GM21825 (cell line): ENCODE measurements at regions not wholly inside any gene's neighbourhood (a gene's known extent, or its start where the extent isn't known, plus 50 kb on each side); places are given as distances from the start of the nearest gene placed in this dataset.
"Not testable (repeated sequence)": the region's sequence is repeated elsewhere in the genome, so short reads cannot be mapped to it uniquely, and the experiment has no call there.

Experiments
- ATAC-seq: cut with Tn5 transposase; IDR thresholded peaks from one replicate; pipeline ENCODE4 v1.9.1; 2021; ENCODE audit warnings: mild to moderate bottlenecking, moderate library complexity; ENCODE audit not compliant: unreplicated experiment

DNA sequence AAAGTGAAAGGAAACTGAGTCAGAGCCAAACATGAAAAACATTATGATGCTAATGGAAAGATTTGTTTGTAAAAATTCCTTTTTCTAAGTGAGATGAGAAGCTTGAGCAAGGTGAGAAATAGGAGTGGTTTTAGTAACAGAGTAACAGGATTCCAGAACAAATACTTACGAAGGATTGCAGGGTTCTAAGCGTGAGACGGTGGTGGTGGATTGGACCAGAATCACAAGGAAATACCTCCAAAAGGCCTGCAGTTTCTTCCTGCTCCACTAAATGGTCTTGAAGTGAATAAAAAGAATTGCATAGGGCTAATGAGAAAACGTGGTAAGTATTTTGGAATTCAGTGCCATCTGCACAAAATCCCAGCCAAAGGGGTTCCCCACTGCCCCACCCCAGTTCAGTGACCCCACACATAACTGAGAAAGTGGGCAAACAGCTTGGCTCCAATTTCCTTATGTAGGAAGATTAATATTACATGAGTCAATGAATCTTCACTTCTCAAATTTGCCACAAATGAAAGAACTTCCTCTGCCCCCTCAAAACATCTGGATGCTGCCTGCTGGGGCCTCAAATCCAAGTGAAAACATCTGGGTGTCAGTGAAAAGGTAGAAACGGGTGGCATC, 283.8 kb upstream of the NR2F2 start:
- no peak for ATAC-seq

DNA sequence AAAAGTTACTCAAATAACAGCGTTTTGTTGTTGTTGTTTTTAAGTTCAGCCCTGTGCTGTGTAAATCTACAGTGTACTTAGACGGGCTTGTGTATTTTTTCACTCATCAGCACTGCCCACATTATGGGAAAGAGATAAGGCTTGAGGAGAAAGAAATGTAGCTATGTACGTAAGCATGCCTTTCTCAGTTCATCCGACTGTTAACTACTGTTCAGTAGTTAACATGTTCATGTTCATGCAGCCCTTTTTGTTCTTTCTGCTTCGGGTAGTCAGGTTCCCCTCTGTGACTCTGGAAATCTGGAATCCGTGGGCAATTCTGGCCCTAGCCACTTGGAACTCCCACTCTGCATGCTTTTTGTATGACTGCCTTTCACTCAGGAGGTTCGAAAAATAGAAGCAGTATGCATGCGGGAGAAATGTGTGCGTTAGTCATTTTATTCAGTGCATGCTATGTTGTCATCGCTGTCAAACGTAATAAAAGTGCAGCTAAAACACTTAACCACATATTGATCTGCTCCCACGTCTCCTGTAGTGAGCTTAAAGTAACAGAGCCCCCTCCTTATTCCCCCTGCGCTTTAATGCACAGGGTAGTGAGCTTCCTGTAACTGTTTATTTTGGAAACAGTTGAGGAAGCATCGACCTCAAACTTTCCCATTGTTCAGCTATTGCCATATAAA, 283.1 kb upstream of the NR2F2 start:
- ATAC-seq, result no peak

DNA sequence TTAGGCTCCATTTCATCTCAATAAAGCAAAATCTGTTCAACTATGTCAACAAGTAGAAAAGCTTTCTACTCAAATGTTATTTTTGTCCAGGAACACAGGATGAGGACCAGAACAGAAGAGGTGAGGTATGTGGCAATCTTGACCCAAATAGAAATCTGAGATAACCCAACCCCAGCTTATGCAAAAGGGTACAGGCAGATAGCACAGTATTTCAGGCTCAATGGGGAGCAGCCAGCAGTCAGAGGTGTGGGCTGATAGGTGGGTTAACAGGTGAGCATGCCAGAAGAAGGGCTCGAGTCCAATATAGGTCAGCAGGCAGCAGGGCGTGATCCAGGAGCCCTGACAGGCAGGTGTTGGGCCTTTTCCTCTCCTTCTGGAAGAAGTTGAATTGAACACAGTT, 281.2 kb upstream of the NR2F2 start:
- ATAC-seq, result no peak

DNA sequence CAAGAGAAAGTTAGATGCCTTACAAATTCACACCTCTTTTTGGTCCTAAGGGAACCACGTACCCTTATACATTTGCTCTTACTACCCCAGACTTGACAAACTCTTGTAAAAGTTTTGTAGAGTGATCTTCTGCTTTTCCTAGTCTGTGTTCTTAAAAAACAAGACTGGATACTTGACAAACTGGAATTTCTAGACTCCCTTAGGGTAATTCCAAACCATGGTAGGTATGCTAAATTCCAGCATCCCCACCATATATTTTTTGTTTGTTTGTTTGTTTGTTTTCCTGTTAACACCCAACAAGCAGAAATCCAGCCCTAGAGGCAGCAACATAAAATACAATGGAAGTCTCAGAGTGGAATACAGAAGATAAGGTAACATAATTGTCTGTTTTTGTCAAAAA, 280.7 kb upstream of the NR2F2 start:
- ATAC-seq, result no peak

DNA sequence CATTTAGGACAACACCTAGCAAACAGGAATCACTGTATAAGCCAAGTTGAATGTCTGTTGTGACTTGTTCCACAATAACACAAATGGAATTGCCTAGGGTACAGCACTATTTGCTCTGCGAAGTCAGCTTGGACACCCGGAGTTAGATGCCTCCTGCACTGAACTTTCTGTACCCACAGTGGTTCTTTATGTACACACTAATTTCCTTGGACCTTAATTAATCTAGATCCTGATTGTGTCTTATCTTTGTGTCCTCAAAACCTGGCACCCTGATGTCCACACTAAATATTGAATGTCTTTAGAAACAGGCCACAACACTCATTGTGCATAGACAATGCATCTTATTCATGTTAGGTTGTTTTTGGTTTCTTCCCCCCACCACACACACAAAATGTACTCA, 278.9 kb upstream of the NR2F2 start:
- no peak for ATAC-seq

DNA sequence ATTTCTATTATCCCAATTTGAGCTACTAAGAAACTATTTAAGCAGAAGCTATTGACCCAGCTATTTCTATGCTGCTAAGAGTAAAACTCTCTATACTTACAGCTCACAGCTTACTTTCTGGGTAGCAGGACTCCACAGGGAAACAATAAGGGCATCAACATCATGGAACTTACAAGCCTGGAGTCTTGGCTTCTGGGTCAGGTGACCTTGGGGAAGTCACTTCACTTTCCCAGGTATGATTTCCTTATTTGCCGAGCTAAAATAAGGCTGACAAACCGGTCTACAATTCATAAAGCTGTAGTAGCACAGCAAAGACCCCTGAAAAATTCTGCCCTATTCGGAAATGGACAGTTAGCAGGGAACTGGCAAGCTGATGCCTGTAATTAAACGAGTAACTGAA, 278.3 kb upstream of the NR2F2 start:
- no peak for ATAC-seq

DNA sequence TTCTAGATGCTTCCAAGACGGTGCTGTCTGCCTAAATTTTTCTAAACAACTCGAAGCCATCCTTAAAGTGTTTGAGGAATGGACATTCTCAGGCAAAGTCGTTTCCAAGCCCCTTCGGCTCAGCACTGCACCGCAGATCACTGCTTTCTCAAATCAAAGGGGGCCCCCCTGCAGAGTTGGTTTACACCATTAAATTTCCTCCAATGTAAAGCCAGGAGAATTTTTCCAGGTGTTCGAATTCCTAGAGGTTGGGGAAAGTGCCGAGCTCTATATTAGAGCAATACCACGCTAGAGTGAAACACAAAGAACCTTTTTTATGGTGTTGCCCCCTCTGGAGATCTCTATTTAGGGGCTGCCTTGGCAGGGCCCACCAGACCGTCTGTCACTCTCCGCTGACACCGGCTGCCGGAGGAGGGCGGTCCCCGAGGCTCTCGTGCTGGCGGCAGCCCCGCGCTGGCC, 277.9 kb upstream of the NR2F2 start:
- no peak for ATAC-seq

DNA sequence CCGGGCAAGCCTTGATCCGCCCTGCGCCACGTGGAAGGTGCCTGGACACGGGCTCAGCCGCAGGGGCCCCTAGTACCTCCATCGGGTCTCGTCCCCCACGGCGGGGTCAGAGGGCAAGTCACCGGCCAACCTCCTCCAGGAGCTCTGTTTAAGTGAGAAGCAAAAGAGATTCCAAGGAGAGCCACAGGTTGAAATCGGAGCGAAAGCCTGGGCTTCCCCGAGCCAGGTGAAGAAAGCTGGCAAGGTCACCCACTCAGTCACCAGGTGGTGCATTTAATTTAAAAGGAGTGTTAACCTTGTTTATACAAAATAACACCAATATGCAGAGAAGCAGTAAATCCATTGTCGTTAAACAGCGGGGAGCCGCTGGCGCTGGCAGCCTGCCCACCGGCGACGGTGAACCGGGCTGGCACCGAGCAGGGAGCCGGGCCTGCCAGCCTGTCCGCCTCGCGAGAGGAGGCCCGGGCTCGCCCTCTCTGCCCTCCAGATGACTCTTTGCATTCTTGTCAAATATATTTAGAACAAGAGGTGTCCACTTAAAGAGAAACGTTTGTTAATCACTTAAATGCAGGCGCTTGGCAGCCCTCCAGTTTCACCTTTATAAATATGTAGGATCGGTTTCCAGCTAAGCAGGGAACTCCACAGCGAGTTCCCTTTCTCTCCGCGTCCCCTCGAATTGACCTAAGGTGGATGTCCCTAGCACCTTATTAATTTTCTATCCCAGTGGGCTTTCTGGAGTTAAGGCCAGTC, 277.3 kb upstream of the NR2F2 start:
- ATAC-seq, result no peak

DNA sequence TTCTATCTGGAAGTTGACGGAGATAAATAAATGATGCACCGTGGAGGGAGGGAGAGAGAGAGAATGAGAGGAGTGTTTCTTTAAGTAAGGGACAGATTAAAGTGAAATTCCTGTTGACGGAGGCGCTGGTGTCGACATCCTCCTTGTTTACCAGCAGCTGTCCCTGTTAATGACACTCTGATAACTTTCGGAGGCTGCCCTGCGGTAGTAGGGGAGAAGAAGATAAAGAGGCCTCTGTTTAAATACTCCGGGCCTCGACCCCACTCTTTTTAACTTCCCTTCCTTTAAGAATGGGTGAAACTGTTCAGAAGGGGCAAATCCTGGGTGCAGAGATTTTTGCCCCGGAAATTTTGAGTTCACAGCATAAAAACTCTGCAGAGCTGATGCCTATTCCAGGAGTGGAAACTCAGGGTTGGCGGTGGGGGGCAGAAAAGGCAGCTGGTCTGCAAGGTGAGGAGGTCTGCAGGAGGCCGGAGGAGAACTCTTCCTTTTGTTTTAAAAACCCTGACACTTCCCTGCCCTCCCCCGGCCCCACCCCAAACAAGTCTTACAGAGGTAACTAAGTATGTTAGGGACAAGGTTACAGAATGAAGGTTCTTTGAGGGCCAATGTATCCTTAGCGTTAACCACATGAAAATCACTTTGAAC, 276.6 kb upstream of the NR2F2 start:
- no peak for ATAC-seq

DNA sequence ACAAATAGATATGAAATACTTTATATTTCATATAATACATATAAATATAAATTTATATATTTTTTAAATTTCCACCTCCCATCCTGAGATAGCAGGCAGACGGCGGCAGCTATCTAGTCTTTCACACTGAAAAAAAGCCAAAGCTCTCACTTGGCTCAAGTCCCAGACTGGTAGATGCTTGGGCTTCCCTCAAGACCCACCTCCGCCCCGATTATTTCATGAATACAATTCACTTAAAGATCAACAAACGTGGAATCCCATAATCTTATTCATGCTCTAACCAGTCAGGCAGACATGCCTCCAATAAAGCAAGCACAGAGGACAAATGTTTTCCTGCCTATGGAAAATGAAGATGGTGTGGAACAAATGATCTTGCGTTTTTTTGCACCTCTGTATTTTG, 275.9 kb upstream of the NR2F2 start:
- ATAC-seq, result no peak

DNA sequence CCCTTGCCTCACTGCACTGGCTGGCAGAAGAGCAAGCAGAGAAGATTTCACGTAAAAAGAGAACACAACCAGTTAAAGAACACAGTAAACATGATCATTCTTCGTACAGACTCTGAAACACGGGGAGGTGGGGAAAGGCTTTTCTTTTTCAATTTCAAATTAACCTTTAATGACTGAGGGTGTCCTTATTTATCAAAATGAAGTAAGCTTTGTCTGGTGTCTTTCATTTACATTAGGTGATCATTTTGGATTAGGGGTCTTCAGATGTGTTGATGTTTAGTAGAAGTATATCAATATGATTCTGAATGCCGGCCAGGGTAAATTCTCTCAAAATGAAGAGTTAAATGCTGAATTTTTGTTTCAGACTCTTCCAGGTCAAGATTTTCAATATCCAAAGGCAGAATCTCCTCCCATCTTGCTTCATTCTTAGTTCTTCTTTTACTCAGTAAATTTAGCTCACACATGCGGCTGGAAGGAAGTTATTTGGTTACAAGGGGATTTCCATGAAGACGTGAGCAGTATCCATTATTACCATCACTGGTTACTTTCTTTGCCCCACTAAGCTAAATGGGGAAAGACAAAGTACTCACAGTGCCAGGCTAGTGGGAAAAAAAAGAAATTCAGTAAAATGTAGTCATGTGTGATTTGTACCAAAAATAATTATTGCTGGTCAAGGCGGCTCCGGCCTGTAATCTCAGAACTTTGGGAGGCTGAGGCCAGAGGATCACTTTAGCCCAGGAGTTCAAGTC, 272.2 kb upstream of the NR2F2 start:
- ATAC-seq, result peak; percentile 80

DNA sequence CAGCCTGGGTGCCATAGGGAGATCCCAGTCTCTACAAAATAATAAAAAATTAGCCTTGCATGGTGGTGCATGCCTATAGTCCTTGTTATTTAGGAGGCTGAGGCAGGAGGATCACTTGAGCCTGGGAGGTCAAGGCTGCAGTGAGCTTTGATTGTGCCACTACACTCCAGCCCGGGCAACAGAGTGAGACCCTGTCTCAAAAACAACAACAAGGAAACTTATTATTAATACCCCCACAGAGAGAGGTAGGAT, 271.7 kb upstream of the NR2F2 start:
- peak; percentile 24 for ATAC-seq

DNA sequence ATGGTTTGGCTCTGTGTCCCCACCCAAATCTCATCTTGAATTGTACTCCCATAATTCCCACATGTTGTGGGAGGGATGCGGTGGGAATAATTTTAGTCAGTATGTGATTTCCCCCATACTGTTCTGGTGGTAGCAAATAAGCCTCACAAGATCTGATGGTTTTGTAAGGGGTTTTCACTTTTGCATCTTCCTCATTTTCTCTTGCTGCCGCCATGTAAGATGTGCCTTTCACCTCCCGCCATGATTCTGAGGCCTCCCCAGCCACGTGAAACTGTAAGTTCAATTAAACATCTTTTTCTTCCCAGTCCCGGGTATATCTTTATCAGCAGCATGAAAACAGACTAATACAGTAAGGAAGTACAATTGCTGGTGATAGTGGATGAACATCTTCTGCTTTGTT, 269.9 kb upstream of the NR2F2 start:
- not testable (repeated sequence) for ATAC-seq

DNA sequence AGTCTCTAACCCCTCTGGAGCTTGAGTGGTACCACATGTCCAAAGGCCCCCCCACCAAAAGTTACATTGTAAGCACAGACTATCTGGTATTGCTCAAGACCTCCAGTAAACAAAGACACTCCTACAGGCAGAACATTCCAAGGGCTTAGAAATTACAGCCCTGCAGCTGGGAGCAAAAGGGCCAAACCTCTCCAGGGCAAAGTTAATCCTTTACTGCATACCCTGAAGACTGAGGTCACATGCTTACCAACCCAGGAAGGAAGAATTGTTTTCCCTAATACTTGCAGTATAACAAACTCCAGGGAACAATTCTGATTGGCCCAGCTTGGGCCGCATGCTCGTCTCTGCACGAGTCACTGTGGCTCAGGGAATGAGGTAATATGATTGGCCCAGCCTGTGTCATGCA, 266.1 kb upstream of the NR2F2 start:
- ATAC-seq, result no peak

DNA sequence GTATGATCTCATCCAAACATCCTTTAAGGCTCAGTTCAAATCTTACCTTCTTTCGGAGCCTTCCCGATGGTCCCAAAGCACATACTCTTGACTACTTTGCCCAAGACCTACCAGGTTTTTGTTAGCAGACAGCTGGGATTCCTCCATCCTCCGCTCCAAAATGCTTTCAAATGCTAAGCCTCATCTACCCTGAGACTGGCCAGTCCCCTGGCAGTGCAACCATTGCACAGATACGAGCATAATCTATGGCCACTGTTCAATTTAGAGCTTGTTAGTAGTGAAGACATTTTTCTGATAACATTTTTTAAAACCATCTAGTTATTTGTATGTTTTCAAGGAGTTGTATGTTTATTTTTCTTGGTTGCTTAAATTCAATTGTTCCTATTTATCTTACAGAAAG, 264.4 kb upstream of the NR2F2 start:
- no peak for ATAC-seq

DNA sequence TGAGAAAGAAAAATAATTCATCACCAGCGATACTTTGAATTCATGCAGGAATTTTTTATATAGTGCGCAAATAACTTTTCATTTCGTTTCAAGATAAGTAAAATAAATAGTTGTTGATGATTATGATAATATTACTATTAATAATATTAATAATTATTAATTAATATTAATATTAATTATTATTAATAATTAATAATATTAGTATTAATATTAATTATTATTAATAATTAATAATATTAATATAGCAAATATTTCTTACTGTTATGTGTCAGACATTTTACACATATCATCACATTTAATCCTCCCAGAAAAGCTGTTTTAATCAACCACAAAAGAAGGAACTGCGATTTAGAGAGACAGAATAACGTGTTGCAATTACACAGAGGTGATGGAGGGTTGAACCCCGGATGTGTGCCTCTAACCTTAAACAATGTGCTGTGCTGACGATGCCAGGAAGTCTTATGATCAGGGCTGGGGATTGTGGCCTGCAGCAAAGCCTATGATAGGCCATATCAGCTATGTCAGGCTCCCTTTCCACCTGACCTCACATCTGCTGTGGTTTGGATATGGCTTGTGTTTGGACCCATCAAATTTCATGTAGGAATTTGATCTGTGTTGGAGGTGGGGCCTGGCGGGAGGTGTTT, 263.5 kb upstream of the NR2F2 start:
- no peak for ATAC-seq

DNA sequence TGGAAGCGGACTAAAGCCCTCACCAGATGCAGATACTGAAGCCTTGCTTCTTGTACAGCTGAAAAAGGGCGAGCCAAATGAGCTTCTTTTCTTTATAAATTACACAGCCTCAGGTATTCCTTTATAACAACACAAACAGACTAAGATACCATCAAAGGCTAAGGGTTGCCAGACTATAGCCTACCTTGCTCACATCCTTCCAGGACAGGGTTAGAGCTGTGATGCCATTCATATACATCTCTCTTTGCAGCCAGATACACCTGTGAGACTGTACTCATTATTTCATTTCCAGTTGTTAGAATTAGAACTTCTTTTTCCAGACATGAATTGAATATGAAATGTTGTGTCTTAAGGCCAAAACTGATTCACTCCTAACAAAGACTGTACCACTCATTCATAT, 262.8 kb upstream of the NR2F2 start:
- ATAC-seq, result no peak

DNA sequence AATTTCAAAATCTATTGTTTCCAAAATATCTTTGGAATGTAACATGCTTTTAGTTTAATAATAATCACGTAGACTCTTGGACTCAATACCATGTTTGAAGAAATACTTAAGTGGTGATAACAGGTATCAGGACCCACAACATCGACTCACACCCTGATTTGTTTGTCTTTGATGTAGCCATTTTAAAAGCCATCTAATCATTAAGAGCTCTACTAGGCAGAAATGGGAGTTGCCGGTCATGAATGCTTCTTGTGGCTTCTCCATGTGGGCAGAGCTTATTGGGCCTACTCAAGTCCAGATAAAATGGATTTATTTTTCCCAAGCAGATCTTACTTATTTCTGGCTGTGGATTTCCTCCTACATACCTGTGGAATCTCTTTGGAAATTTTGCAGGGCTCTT, 261.6 kb upstream of the NR2F2 start:
- ATAC-seq, result no peak

DNA sequence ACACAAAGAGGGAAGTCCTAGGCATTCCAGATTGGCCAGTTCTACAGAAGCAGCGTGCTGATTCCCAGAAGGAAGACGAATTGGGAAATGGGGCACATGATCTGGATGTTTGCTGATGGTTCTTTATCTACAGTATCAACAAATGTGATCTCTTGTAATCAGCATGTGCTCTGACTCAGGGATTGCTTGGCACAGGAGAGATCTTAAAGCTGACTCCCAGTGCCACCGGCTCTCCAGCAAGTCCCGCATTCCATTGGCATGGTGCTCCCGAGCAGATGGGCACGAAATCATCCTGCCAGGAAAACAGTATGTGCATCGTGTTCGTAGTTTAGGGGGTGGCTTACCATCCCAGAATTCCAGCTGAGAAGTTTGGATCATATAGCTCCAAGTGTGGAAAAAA, 259.9 kb upstream of the NR2F2 start:
- ATAC-seq, result no peak

DNA sequence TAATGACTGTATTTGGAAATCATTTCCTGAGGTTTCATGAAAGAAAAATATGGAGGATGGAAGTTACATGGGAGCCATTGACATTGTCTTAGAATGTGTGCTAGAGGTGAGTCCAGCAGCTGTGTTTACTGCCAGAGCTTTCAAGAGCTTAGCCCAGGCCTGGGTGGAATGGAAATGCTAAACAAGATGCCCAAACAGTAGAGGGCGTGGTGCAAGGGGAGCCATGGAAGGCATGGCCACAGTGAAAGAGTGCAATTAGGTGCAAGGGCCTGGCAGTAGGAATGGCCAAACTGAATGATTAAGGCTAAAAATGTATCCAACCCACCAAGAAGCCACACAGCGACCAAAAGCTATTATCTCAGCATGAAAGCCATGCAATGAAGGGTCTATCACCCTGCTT, 257.7 kb upstream of the NR2F2 start:
- no peak for ATAC-seq

DNA sequence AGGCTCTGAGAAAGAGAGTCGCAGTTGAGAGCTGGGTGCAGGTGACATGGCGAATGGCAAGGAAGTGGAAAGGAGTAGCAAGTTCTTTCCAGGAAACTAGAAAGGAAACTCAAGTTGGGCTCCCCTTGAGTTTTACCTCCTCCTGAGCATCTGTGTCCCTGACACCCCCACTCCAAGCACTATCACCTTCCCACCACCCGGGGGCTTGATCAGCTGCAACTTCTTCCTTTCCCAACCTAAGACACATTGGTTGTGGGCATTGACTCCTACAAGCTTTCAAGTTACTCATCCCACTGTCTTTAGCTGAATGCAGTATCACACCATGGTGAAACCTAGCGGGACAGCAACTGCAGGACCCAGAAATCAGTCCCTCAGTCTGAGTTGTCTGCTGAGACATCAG, 256.6 kb upstream of the NR2F2 start:
- no peak for ATAC-seq
